ENCODE measurements at regions not wholly inside any gene's neighbourhood (a gene's known extent, or its start where the extent isn't known, plus 50 kb on each side); places are given as distances from the start of the nearest gene placed in this dataset.
"Not testable (repeated sequence)": the region's sequence is repeated elsewhere in the genome, so short reads cannot be mapped to it uniquely, and the experiment has no call there.

- not testable (repeated sequence) for FAIRE-seq
Measured at GRCh38 chr1:121006826-121007225, 117.3 kb downstream of the PPIAL4A start.

GRCh38 chr1:121007755-121008154 lies 118.2 kb downstream of the PPIAL4A start:
- not testable (repeated sequence) for FAIRE-seq

DNA sequence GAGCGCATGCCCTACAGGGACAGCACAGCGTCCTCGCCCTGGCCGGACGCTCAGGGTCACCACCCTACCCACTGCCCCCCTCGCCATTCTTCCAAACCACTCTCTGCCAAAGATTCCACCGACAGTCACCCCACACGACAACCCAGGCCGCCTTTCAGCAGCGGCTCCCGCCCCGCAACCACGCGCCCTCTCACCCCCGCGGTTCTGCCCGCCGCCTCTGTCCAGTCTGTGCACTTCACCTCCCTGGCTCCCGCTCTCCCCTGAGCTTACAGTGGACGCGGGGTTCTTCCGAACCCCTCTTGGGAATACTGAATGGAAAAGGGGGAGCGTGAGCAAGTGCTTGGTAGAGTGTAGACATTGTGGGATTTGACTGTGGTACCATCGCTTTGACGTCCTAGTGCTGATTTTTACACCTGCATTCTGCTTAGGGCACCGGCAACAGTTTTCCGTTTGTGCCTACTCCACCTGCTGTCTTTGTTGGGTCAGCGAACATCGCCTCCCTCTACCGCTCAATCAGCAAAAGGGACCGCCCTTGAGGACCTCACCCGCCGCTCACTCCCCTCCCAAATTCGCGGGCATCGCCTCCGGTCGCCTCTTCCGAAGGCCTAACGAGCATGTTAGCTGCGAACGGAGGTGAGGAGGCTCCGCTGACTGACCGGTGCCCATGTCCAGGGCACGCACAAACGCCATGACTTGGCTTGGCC lies 119.1 kb downstream of the PPIAL4A start:
- FAIRE-seq, result not testable (repeated sequence)

- FAIRE-seq, result not testable (repeated sequence)
Measured at GRCh38 chr1:121009216-121010057, 119.9 kb downstream of the PPIAL4A start.

DNA sequence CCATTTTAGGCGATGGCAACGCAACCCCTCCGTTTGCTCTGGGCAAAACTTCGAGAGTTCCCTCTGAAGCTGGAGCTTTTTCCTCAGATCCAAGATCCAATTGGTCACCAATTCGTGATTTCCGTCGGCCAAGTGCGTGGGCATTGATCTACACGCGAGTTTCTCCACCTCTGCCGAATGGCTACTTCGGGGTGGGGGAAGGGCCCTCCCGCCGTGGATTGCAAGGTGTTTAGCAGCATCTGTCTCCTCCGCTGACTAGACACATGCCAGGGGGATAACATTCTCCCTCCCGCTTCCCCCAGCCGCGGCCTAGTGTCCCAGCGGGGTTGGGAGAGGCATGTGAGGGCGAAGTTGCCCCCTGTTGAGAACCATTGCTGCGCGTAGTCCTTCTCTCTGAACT lies 120.6 kb downstream of the PPIAL4A start:
- FAIRE-seq, result not testable (repeated sequence)

GRCh38 chr1:121013181-121013580 lies 123.6 kb downstream of the PPIAL4A start:
- FAIRE-seq, result not testable (repeated sequence)

- not testable (repeated sequence) for FAIRE-seq
Measured at GRCh38 chr1:121016182-121017028, 126.8 kb downstream of the PPIAL4A start.

DNA sequence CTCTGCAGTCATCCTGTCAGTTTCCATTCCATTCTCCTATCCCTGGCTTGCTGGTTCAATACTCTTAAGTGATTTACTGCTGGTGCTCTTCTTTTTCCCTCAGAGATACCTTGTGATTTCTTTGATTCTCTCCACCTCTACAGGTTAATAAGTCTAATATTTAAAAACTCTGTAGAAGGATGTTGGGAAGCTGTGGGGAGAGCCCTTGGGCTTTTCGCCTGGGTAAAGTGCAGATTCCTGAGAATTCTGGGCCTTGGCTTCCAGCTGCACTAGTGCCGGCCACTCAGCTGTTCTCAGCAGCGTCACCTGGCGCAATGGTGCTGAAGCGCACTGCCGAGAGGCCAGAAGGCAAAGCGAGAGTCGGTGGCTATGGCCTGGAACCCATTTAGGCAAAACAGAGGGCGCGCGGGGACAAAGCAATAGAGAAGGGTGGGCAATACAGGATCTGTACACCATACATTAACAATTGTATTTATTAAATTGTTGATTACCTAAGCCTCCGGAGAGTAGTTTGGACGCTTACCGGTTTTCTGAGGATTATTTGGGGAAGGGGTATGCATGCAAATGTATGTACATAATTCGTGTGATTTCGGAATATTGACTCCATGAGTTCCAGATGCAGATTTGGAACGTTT lies 130.3 kb downstream of the PPIAL4A start:
- FAIRE-seq, result not testable (repeated sequence)

DNA sequence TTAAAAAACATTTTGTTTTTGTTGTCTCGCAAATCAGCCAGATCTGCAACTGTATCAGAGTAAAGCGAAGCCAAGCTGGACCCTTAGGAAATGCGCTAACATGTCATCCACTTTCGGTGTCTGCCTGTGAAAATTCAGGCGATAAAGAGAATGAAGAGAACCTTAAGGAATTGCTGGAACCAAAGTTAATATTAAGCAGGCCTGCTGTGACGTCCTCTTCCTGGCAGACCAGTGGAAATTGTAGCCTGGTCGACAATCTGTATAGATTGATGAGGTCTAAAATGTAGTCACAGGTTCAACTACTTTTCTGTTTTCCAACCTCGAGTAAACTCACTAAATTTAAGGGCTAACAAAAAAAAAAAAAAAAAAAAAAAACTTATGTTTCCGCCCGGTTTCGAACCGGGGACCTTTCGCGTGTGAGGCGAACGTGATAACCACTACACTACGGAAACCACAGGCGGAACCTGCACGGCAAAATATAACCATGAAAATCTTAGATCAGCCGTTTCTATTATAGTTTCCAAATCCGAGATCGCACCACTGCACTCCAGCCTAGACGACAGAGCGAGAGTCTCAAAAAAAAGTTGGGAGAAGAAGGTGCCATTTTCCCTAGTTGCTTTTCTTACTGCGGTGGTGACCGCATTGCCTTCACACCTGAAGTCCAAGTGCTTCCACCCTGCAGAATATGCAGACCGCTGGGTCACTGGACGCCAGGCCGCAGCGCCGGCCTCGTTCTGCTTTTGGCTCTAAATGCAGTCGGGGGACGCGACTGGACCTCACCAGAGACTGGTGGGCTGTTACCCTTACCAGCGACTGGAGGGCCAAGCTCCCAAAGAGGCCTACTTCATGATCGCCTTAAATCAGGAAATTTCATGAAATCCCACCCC lies 131.0 kb downstream of the PPIAL4A start:
- FAIRE-seq, result not testable (repeated sequence)

GRCh38 chr1:121021716-121022115 lies 132.1 kb downstream of the PPIAL4A start:
- not testable (repeated sequence) for FAIRE-seq

DNA sequence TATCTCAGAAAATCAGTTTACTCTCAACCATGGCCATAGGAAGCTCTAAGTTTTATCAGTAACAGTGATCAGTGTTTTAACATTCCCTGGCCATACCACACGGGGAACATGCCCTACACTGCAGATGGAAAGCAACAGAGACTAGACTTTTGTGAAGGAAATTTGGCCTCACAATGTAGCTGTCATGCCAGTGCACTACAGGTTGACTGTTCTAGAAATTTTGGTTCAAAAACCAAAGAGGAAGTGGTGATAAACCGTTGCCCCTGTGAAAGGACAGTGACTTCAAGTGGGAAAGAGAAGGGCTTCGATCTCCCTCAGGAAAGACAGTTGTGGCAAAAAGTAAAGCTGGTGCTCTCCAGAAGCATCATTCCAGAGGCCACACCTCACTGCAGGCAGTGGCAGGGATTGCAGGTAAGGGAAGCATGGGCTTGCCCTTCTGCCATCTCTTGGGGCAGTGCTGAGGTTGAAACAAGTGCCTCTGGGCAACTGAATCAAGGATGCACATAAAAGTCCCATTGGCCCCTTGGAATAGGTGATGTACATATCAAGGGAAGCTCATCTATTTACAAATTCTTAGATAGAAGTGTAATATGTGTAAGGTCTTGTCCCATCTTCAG lies 143.4 kb downstream of the PPIAL4A start:
- FAIRE-seq, result not testable (repeated sequence)

GRCh38 chr1:121036792-121037191 lies 147.2 kb downstream of the PPIAL4A start:
- FAIRE-seq, result not testable (repeated sequence)

DNA sequence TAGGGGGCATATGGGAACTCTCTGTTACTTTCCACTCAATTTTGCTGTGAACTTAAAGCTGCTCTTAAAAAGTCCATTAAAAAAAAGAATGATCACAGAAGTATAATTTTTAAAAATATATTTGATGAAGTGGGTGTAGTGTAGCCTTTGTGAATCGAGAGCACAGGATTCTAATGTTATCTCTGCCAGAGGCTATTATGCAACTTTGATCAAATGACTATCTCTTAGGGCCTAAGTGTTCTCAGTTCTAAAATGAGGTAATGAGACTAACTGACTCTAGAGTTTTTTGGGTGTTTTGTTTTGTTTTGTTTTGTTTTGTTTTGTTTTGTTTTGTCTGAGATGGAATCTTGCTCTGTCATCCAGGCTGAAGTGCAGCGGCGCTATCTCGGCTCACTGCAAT lies 143.2 kb downstream of the FAM72B start:
- FAIRE-seq, result not testable (repeated sequence)

GRCh38 chr1:121041497-121041896 lies 142.6 kb downstream of the FAM72B start:
- not testable (repeated sequence) for FAIRE-seq

DNA sequence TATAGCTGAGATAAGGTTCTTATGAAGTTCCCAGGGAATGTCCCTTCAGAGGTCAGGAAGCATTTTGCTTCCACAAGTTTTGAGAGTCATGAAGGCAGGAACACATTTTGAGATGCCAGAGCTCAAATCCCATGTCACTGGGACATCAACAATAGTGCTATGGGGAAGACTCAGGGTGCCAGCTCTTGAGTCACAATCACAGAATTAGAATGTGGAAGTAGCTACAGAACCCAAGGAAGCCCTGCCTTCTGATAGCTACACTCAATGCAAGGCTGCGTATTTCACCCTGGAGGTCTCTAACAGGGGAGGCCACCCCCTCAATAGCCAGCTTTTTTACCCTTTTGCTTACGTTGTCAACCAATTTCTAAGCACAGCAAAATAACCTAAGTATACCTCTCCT lies 141.3 kb downstream of the FAM72B start:
- FAIRE-seq, result not testable (repeated sequence)

GRCh38 chr1:121048293-121048752 lies 135.8 kb downstream of the FAM72B start:
- not testable (repeated sequence) for FAIRE-seq

DNA sequence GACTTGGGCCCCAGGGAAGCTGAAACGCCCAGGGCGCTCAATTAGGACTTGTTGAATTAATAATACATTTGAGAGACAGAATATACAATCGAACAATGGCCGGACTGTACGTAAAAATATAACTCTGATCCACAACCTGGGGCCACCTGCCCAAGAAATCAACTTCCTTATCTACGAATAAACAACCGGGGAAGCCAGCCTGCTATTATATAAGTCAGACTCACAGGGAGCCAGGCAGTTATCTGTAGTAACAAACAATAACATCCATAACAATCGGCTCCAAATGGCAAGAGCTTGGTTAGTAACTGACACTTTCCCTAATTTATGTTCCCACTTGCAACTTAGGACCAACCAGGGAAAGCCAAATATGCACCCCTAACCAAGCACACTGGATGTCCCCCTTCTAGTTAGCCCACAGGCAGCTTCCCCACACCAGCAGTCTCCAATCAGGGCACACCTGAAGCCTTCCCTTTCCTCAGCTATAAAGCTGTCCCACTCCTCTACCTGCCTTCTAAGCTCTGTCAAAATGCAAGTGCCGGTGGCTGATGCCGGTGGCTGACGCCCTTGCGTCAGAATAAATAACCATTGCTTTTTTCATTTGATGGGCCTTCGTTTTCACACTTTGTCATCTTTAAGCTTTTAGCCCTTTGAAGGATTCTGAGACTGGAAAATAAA lies 135.2 kb downstream of the FAM72B start:
- FAIRE-seq, result not testable (repeated sequence)

- not testable (repeated sequence) for FAIRE-seq
Measured at GRCh38 chr1:121050097-121050496, 134.0 kb downstream of the FAM72B start.

- not testable (repeated sequence) for FAIRE-seq
Measured at GRCh38 chr1:121051161-121051790, 132.9 kb downstream of the FAM72B start.

All from islet of Langerhans (tissue), 1 donor.